DMS 273 treated with DMSO at 0.1 percent for 48 hours (cell line): ENCODE measurements at regions not wholly inside any gene's neighbourhood (a gene's known extent, or its start where the extent isn't known, plus 50 kb on each side); places are given as distances from the start of the nearest gene placed in this dataset.

Source experiments
- DNase-seq: peaks from one replicate; lab custom pipeline; 2025; lab: John Stamatoyannopoulos, UW

- no peak for DNase-seq
Observed at GRCh38 chr2:118510807-118511206, 336.6 kb downstream of the EN1 start.

- DNase-seq = no peak
Observed at GRCh38 chr2:118509319-118510004, 338.0 kb downstream of the EN1 start.

- no peak for DNase-seq
Observed at GRCh38 chr2:118508282-118508681, 339.2 kb downstream of the EN1 start.

GRCh38 chr2:118505436-118505835, 342.0 kb downstream of the EN1 start:
- DNase-seq = no peak

- no peak for DNase-seq
Observed at GRCh38 chr2:118502106-118502505, 345.3 kb downstream of the EN1 start.

GRCh38 chr2:118498943-118499342, 348.5 kb downstream of the EN1 start:
- DNase-seq = no peak

GRCh38 chr2:118496870-118497611, 350.4 kb downstream of the EN1 start:
- no peak for DNase-seq

- no peak for DNase-seq
Observed at GRCh38 chr2:118496467-118496866, 351.0 kb downstream of the EN1 start.

GRCh38 chr2:118495290-118495689, 352.2 kb downstream of the EN1 start:
- DNase-seq = no peak

GRCh38 chr2:118493213-118493612, 354.2 kb downstream of the EN1 start:
- DNase-seq = no peak

- DNase-seq = no peak
Observed at GRCh38 chr2:118492335-118492734, 355.1 kb downstream of the EN1 start.

GRCh38 chr2:118490330-118490729, 357.1 kb downstream of the EN1 start:
- DNase-seq = no peak

- no peak for DNase-seq
Observed at GRCh38 chr2:118489712-118490299, 357.6 kb downstream of the EN1 start.

GRCh38 chr2:118481299-118481698, 366.1 kb downstream of the EN1 start:
- no peak for DNase-seq

GRCh38 chr2:118479020-118479419, 368.4 kb downstream of the EN1 start:
- DNase-seq = no peak

- no peak for DNase-seq
Observed at GRCh38 chr2:118477111-118477862, 370.2 kb downstream of the EN1 start.

- no peak for DNase-seq
Observed at GRCh38 chr2:118475622-118476205, 371.7 kb downstream of the EN1 start.

GRCh38 chr2:118474541-118474920, 372.9 kb downstream of the EN1 start:
- no peak for DNase-seq

GRCh38 chr2:118473846-118474540, 373.5 kb downstream of the EN1 start:
- no peak for DNase-seq

GRCh38 chr2:118473241-118473640, 374.2 kb downstream of the EN1 start:
- DNase-seq = no peak

GRCh38 chr2:118470297-118470696, 377.2 kb downstream of the EN1 start:
- no peak for DNase-seq

- DNase-seq = no peak
Observed at GRCh38 chr2:118469103-118469502, 378.3 kb downstream of the EN1 start.
